ENCODE measurements at regions not wholly inside any gene's neighbourhood (a gene's known extent, or its start where the extent isn't known, plus 50 kb on each side); places are given as distances from the start of the nearest gene placed in this dataset.

DNA sequence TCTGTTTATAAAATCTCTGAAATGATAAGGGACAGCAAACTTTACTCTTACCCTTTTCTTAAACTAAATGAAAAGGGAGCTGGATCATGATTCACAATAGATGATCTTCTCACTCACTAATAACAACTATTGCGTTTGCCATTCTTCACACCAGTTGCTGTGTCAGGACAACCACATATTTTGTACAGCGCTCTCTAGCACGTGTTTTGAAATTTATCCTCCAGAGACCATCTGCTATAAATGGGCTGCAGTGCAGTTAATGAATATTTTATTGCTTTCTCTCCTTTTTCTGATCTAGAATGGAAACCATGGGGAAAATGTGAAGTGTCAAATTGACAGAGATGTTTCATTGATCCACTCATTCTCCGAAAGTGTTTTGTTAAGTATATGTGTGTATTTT lies 258.4 kb upstream of the CCNH start:
- H3K27me3 ChIP-seq (ENCODE audit: control insufficient read depth in 1 of 2, insufficient read depth in 2 of 2, low read length in 2 of 2), result no peaks in the 10 kb centered on the region
- no peak overlapping the region for H3K27ac ChIP-seq (ENCODE audit: low read depth, low read length)
- H3K9ac ChIP-seq (ENCODE audit: low read length), result no peak overlapping the region
- no peak overlapping the region for H3K4me3 ChIP-seq (ENCODE audit: low read depth in 1 of 2, low read length in 2 of 2)
- H3K36me3 ChIP-seq (ENCODE audit: insufficient read depth, low read length), result no peaks in the 10 kb centered on the region
- no peaks in the 10 kb centered on the region for H3K4me1 ChIP-seq (ENCODE audit: insufficient read depth, low read length)
- H3K9me3 ChIP-seq (ENCODE audit: low read length), result no peaks in the 10 kb centered on the region

GRCh38 chr5:87665166-87665565 lies 252.4 kb upstream of the CCNH start:
- no peaks in the 10 kb centered on the region for H3K27me3 ChIP-seq (ENCODE audit: control insufficient read depth in 1 of 2, insufficient read depth in 2 of 2, low read length in 2 of 2)
- H3K4me1 ChIP-seq (ENCODE audit: insufficient read depth, low read length), result no peaks in the 10 kb centered on the region
- H3K4me3 ChIP-seq (ENCODE audit: low read depth in 1 of 2, low read length in 2 of 2), result no peak overlapping the region
- H3K9me3 ChIP-seq (ENCODE audit: low read length), result no peaks in the 10 kb centered on the region
- no peaks in the 10 kb centered on the region for H3K36me3 ChIP-seq (ENCODE audit: insufficient read depth, low read length)
- no peak overlapping the region for H3K9ac ChIP-seq (ENCODE audit: low read length)
- no peak overlapping the region for H3K27ac ChIP-seq (ENCODE audit: low read depth, low read length)

DNA sequence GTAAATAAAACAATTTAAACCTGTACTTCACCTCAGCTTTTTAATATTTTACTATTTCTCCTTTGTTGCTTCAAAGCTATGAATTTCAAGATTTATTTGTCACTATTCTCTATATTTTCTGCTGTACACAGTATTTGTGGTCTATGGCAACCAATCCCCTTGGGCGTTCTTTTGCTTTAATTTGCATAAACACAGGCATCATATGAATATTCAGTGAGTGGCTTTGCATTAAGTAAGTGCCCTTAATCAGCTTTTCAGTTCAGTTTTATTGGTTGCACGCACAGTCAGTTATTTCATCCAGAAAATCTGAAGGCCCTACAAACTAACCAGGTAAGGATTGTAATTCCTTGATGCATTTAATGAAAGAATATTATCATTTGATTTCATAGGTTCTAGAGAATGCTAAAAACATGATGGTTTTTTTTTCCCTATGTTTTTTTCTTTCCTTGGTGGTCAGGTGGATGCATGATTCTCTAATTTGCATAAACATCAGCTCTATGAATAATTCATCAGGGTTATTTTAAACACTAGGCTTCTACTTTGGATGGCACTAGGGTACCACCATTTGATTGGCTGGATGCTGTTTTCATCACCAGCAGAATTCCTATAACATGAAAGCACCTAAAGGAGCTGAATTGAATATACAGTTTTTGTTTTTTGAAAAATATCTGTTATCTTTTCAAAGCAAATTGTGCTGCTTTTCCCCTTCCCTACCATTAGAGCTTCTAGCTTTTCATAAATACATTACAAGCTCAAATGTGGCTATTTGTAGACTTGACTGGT lies 249.2 kb upstream of the CCNH start:
- Histone ChIP-seq H3K27ac (ENCODE audit: low read depth, low read length) (no peak overlapping the region), H3K36me3 (ENCODE audit: insufficient read depth, low read length) (no peaks in the 10 kb centered on the region), H3K27me3 (ENCODE audit: control insufficient read depth in 1 of 2, insufficient read depth in 2 of 2, low read length in 2 of 2) (no peaks in the 10 kb centered on the region), H3K4me1 (ENCODE audit: insufficient read depth, low read length) (no peaks in the 10 kb centered on the region), H3K9ac (ENCODE audit: low read length) (no peak overlapping the region), H3K4me3 (ENCODE audit: low read depth in 1 of 2, low read length in 2 of 2) (no peak overlapping the region), H3K9me3 (ENCODE audit: low read length) (no peaks in the 10 kb centered on the region)

DNA sequence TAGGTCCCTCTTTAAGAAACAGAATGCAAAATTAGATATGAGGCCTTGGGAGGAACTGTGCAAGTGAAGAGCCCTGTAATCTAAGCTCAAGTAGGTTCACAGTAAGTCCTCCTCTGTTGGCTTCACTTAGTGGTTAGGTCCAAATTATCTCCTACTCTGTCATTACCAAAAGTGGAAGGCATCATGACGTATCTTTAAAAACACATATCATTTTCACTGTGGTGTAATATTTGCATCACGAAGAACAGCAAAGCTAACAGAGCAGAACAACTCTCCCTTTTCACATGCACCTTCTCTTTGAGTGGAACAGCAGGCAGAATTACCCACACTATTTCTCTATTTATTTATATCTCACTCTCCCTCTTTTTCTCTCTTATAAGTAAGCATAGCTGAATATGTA lies 240.5 kb upstream of the CCNH start:
- no peak overlapping the region for H3K4me3 ChIP-seq (ENCODE audit: low read depth in 1 of 2, low read length in 2 of 2)
- H3K9ac ChIP-seq (ENCODE audit: low read length), result no peak overlapping the region
- no peaks in the 10 kb centered on the region for H3K36me3 ChIP-seq (ENCODE audit: insufficient read depth, low read length)
- no peaks in the 10 kb centered on the region for H3K4me1 ChIP-seq (ENCODE audit: insufficient read depth, low read length)
- no peaks in the 10 kb centered on the region for H3K27me3 ChIP-seq (ENCODE audit: control insufficient read depth in 1 of 2, insufficient read depth in 2 of 2, low read length in 2 of 2)
- H3K27ac ChIP-seq (ENCODE audit: low read depth, low read length), result no peak overlapping the region
- H3K9me3 ChIP-seq (ENCODE audit: low read length), result no peaks in the 10 kb centered on the region

DNA sequence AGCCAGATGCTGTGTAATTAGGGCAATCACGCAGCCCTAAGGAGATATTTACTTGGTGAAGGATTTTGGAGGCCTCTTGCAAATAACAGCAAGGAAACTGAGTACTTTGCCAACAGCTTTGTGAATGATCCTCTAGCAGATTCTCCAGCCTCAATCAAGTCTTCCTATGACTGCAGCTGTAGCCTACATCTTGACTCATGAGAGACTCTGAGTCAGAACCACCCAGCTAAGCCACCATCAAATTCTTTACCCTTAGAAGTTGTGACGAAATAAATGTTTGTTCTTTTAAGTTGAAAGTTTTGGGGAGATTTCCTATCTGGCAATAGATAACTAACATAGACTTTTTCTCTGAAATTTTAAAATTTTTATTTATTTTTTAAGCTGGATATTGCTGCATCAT lies 237.6 kb upstream of the CCNH start:
- Histone ChIP-seq H3K4me3 (ENCODE audit: low read depth in 1 of 2, low read length in 2 of 2) (no peak overlapping the region), H3K27me3 (ENCODE audit: control insufficient read depth in 1 of 2, insufficient read depth in 2 of 2, low read length in 2 of 2) (no peaks in the 10 kb centered on the region), H3K9ac (ENCODE audit: low read length) (no peak overlapping the region), H3K4me1 (ENCODE audit: insufficient read depth, low read length) (no peaks in the 10 kb centered on the region), H3K9me3 (ENCODE audit: low read length) (no peaks in the 10 kb centered on the region), H3K27ac (ENCODE audit: low read depth, low read length) (no peak overlapping the region), H3K36me3 (ENCODE audit: insufficient read depth, low read length) (no peaks in the 10 kb centered on the region)

- Histone ChIP-seq H3K27me3 (ENCODE audit: control insufficient read depth in 1 of 2, insufficient read depth in 2 of 2, low read length in 2 of 2) (no peaks in the 10 kb centered on the region), H3K9me3 (ENCODE audit: low read length) (no peaks in the 10 kb centered on the region), H3K36me3 (ENCODE audit: insufficient read depth, low read length) (no peaks in the 10 kb centered on the region), H3K9ac (ENCODE audit: low read length) (no peak overlapping the region), H3K4me3 (ENCODE audit: low read depth in 1 of 2, low read length in 2 of 2) (no peak overlapping the region), H3K4me1 (ENCODE audit: insufficient read depth, low read length) (no peaks in the 10 kb centered on the region), H3K27ac (ENCODE audit: low read depth, low read length) (no peak overlapping the region)
Observed at GRCh38 chr5:87649455-87649854, 236.7 kb upstream of the CCNH start.

DNA sequence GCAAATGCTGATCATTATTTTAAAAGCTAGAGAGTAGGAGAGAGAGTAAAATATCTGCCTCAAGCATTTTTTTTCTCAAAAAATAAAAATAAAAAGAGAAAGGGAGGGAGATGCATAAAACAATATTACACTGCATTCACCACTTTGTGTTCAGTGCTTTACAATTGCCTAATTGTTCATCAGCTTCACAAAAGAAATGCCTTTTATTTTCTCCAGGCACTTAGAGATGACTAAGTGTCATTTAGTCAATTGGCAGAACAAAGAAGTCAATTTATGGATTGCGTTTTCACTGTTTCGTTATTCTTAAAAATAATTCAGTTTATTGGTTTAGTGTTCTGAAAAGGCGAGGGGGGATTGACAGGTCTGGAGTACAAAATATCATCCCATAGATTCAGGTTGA lies 232.5 kb upstream of the CCNH start:
- no peak overlapping the region for H3K9ac ChIP-seq (ENCODE audit: low read length)
- H3K27ac ChIP-seq (ENCODE audit: low read depth, low read length), result no peak overlapping the region
- no peaks in the 10 kb centered on the region for H3K27me3 ChIP-seq (ENCODE audit: control insufficient read depth in 1 of 2, insufficient read depth in 2 of 2, low read length in 2 of 2)
- no peaks in the 10 kb centered on the region for H3K36me3 ChIP-seq (ENCODE audit: insufficient read depth, low read length)
- H3K4me1 ChIP-seq (ENCODE audit: insufficient read depth, low read length), result no peaks in the 10 kb centered on the region
- H3K4me3 ChIP-seq (ENCODE audit: low read depth in 1 of 2, low read length in 2 of 2), result no peak overlapping the region
- no peaks in the 10 kb centered on the region for H3K9me3 ChIP-seq (ENCODE audit: low read length)

DNA sequence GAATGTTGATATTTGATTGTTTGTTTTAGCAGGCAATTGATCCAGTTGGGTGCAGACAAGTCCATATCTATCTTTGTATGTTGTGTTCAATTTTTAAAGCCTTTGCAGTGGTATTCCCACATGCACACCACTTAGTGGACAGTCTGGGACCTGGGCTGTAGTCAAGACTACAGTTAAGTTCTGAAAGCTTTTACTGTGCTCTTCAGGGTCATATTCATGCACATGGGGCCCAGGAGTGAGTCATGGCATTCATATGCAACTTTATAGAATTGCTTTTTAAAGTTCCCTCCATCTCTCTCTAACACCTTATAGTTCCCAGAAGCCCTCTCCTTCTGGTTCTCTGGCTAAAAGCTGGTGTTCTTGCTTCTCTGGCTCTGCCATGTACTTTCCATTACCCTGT lies 228.2 kb upstream of the CCNH start:
- Histone ChIP-seq H3K27me3 (ENCODE audit: control insufficient read depth in 1 of 2, insufficient read depth in 2 of 2, low read length in 2 of 2) (no peaks in the 10 kb centered on the region), H3K36me3 (ENCODE audit: insufficient read depth, low read length) (no peaks in the 10 kb centered on the region), H3K4me3 (ENCODE audit: low read depth in 1 of 2, low read length in 2 of 2) (no peak overlapping the region), H3K9me3 (ENCODE audit: low read length) (no peaks in the 10 kb centered on the region), H3K9ac (ENCODE audit: low read length) (no peak overlapping the region), H3K27ac (ENCODE audit: low read depth, low read length) (no peak overlapping the region), H3K4me1 (ENCODE audit: insufficient read depth, low read length) (no peaks in the 10 kb centered on the region)

DNA sequence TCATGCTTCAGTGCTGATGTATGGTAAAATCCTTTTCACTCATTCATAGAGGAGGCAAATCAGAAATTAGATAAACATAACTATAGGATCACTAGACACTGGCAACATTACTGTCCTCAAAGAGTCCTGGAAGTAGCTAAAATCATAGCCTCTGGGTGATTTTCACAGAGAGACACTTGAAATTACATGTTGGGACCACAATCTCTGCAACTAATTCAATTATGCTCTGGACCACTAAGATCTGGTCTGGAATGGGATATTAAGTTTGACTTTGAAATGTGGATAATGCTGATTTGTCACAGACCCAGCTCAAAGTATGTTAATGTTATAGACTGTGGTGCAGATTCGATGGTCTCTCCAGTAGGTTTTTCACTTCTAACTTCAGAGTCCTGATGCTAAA lies 214.6 kb upstream of the CCNH start:
- Histone ChIP-seq H3K9ac (ENCODE audit: low read length) (no peak overlapping the region), H3K27ac (ENCODE audit: low read depth, low read length) (no peak overlapping the region), H3K4me1 (ENCODE audit: insufficient read depth, low read length) (no peaks in the 10 kb centered on the region), H3K36me3 (ENCODE audit: insufficient read depth, low read length) (no peaks in the 10 kb centered on the region), H3K4me3 (ENCODE audit: low read depth in 1 of 2, low read length in 2 of 2) (no peak overlapping the region), H3K27me3 (ENCODE audit: control insufficient read depth in 1 of 2, insufficient read depth in 2 of 2, low read length in 2 of 2) (no peaks in the 10 kb centered on the region), H3K9me3 (ENCODE audit: low read length) (no peaks in the 10 kb centered on the region)

DNA sequence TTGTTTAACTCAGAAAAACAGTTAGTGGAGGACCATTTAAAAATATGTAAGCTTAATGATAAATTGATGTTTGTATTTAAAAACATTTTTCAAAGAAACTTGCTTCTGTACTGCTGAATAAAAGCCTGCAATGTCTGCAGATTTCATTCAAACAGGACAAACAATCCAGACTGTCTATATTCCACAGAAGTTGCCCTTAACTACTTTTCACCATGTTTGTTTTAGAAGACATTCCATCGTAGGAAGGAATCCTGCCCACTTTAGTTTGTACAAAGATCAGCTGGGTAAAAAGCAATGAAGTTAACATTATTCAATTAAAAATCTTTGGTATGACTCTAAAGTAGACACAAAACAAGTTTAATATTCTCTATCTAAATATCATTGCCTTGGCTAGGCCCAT lies 195.7 kb upstream of the CCNH start:
- H3K9ac ChIP-seq (ENCODE audit: low read length), result no peak overlapping the region
- no peaks in the 10 kb centered on the region for H3K4me1 ChIP-seq (ENCODE audit: insufficient read depth, low read length)
- no peaks in the 10 kb centered on the region for H3K27me3 ChIP-seq (ENCODE audit: control insufficient read depth in 1 of 2, insufficient read depth in 2 of 2, low read length in 2 of 2)
- H3K27ac ChIP-seq (ENCODE audit: low read depth, low read length), result no peak overlapping the region
- no peak overlapping the region for H3K4me3 ChIP-seq (ENCODE audit: low read depth in 1 of 2, low read length in 2 of 2)
- H3K9me3 ChIP-seq (ENCODE audit: low read length), result no peaks in the 10 kb centered on the region
- H3K36me3 ChIP-seq (ENCODE audit: insufficient read depth, low read length), result no peaks in the 10 kb centered on the region

- Histone ChIP-seq H3K9me3 (ENCODE audit: low read length) (no peaks in the 10 kb centered on the region), H3K27me3 (ENCODE audit: control insufficient read depth in 1 of 2, insufficient read depth in 2 of 2, low read length in 2 of 2) (no peaks in the 10 kb centered on the region), H3K36me3 (ENCODE audit: insufficient read depth, low read length) (no peaks in the 10 kb centered on the region), H3K27ac (ENCODE audit: low read depth, low read length) (no peak overlapping the region), H3K9ac (ENCODE audit: low read length) (no peak overlapping the region), H3K4me3 (ENCODE audit: low read depth in 1 of 2, low read length in 2 of 2) (no peak overlapping the region), H3K4me1 (ENCODE audit: insufficient read depth, low read length) (no peaks in the 10 kb centered on the region)
Observed at GRCh38 chr5:87605663-87606062, 192.9 kb upstream of the CCNH start.

DNA sequence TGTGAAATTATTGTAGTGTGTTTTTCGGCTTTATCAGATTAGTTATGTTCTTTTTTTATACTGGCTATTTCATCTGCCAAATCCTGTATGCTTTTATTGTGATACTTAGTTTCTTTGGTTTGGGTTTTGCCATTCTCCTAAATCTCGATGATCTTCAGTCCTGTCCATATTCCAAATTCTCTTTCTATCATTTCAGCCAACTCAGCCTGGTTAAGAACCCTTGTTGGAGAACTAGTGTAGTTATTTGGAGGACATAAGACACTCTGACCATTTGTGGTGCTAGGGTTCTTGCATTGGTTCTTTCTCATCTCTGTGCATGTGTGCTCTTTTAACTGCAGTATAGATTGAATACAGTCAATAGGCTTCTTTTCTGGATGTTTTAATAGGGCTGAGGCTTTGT lies 187.0 kb upstream of the CCNH start:
- H3K9me3 ChIP-seq (ENCODE audit: low read length), result no peaks in the 10 kb centered on the region
- no peaks in the 10 kb centered on the region for H3K27me3 ChIP-seq (ENCODE audit: control insufficient read depth in 1 of 2, insufficient read depth in 2 of 2, low read length in 2 of 2)
- no peak overlapping the region for H3K9ac ChIP-seq (ENCODE audit: low read length)
- no peaks in the 10 kb centered on the region for H3K36me3 ChIP-seq (ENCODE audit: insufficient read depth, low read length)
- no peaks in the 10 kb centered on the region for H3K4me1 ChIP-seq (ENCODE audit: insufficient read depth, low read length)
- no peak overlapping the region for H3K27ac ChIP-seq (ENCODE audit: low read depth, low read length)
- no peak overlapping the region for H3K4me3 ChIP-seq (ENCODE audit: low read depth in 1 of 2, low read length in 2 of 2)
